ENCODE measurements at regions not wholly inside any gene's neighbourhood (a gene's known extent, or its start where the extent isn't known, plus 50 kb on each side); places are given as distances from the start of the nearest gene placed in this dataset.

GRCh38 chr7:65230231-65230630 lies 143.4 kb upstream of the ZNF92 start:
- no peak for TF ChIP-seq POLR2A (IDR thresholded peaks at IDR 0.05)
- no peak for TF ChIP-seq CTCF (IDR thresholded peaks at IDR 0.05)

All from Peyer's patch (tissue), 4 donors.